NCI-H774 (cell line): ENCODE measurements at regions not wholly inside any gene's neighbourhood (a gene's known extent, or its start where the extent isn't known, plus 50 kb on each side); places are given as distances from the start of the nearest gene placed in this dataset.
"Not testable (repeated sequence)": the region's sequence is repeated elsewhere in the genome, so short reads cannot be mapped to it uniquely, and the experiment has no call there.

Source experiments
- DNase-seq: peaks from one replicate; lab custom pipeline; 2025; lab: John Stamatoyannopoulos, UW

GRCh38 chr2:59875836-59876235 is 677.6 kb downstream of the BCL11A start:
- no peak for DNase-seq

GRCh38 chr2:59874971-59875755 is 678.3 kb downstream of the BCL11A start:
- DNase-seq, result no peak

DNA sequence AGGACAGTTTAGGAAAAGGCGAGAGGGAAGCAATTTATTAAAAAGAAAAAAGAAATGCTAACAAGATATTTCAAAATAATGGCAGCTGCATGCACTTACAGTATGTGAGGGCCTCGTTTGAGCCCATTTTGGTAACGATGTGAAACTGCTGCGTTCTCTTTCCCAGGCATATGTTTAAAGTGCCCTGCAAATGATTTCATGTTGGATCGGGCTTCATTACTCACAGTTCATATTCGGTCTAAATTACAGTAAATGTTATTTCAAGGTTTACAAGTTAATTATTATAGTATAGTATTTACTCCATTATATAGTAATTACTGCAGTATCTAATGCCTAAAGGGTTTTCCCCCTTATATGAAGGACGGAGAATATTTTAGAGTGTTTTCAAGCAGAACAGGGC is 679.1 kb downstream of the BCL11A start:
- no peak for DNase-seq

DNA sequence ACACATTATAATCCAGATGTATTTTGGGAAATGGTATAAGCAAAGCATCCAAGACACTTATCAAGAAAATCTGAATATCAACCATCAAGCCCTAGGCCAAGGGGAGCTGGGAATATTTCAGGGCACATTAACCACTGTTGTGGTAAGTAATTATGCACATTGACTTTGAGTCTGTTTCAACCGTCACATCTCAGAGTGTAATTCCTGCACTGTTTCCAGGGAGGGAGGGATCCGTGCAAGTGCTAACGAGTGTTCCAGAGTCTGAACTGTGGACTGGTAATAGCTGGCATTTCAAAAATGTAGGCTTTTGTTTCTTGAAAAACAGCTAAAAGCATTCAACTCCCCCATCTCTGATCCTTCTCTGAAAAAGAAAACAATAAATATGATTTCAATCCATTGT is 681.6 kb downstream of the BCL11A start:
- no peak for DNase-seq

- no peak for DNase-seq
These were observed 684.5 kb downstream of the BCL11A start for GRCh38 chr2:59868981-59869380.

GRCh38 chr2:59866436-59866835 is 687.0 kb downstream of the BCL11A start:
- no peak for DNase-seq

GRCh38 chr2:59858540-59858939 is 694.9 kb downstream of the BCL11A start:
- DNase-seq, result no peak

- DNase-seq, result no peak
These were observed 696.3 kb downstream of the BCL11A start for GRCh38 chr2:59857109-59857508.

- DNase-seq, result no peak
These were observed 697.1 kb downstream of the BCL11A start for GRCh38 chr2:59856391-59856790.

DNA sequence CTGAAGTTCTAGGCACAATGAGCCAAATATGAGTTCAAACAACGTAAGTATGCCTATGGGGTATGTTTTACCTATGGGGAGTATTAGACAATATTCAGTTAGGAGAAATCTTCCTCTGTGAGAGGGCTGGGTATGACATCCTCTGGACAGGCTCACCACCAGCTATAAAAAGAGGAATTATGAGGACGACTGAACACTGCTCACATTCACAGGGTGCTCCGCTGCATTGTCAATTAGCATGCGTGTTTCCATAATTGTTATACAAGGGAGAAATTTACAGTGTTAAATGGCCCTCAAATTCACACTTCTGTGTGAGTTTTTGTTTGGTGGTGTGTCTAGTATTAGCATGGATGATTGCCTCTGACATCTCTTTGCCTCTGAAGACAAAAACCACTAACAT is 700.4 kb downstream of the BCL11A start:
- no peak for DNase-seq

DNA sequence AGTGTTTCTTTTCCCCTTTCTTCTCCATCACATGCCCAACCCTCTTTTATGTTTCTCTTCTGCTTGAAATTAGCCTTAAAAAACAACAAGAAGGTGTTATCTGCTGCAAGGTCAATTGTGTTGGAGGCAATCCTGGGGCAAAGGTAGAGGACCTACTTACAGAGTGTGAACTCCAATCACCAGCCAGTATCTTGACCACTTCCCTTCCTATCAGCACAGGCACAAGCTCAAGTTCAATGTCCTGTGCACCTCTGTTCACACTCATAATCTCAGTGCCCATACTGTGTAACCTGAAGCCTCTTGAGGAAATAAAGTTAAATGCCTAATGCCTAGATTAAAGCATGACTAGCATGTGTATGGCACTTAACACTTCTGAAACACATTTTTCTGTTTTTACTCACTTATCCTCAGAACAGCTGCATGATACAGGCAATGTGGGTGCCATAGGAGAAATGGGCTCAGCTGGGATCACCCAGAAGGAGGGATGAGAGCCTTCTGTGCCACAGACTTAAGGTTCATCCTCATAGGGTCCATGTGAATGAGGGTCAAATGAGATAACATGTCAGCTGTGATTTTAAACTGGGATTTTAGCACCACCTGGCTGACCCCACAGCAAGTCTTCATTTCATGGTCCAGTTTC is 701.5 kb downstream of the BCL11A start:
- no peak for DNase-seq

GRCh38 chr2:59850554-59850953 is 702.9 kb downstream of the BCL11A start:
- no peak for DNase-seq

- no peak for DNase-seq
These were observed 719.5 kb downstream of the BCL11A start for GRCh38 chr2:59833941-59834340.

GRCh38 chr2:59830601-59831000 is 722.9 kb downstream of the BCL11A start:
- no peak for DNase-seq

- no peak for DNase-seq
These were observed 725.8 kb downstream of the BCL11A start for GRCh38 chr2:59827677-59828076.

DNA sequence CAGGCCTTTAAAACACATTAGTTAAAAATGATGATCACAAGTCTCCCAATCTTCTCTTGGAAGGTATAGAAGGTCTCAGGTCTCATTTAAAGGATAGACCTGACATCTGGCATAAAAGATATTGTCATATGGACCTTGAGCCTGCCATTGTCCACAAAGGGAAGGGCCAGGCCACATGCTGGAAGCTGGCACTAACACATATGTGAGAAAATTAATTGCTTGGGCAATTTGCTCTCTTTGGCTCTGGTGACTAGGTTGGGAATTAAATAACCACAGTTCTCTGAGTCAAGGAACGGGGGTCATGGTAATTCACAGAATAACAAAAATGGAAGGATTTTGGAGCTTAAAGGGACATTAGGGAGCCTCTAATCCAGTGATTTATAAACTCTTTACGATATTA is 727.3 kb downstream of the BCL11A start:
- no peak for DNase-seq

DNA sequence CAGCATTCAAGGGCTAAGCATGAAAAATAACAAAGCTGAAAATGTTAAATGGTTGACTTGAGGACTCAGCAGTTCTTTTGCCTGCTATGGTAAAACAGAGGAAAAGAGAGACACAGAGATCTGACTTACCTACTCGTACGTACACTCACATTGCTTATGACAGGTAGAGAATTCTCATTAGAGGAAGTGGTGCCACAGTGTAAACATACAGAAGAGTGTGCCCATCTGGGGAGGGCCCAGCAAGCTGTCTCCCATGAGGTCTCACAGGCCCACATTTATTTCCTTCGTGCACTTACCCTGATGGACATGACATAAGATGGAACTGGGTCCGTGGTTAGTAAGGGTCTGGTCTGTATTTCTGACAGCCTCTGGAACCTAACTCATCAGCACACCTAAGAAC is 729.1 kb downstream of the BCL11A start:
- no peak for DNase-seq

- no peak for DNase-seq
These were observed 737.4 kb downstream of the BCL11A start for GRCh38 chr2:59816075-59816474.

GRCh38 chr2:59810283-59810682 is 743.2 kb downstream of the BCL11A start:
- DNase-seq, result not testable (repeated sequence)

DNA sequence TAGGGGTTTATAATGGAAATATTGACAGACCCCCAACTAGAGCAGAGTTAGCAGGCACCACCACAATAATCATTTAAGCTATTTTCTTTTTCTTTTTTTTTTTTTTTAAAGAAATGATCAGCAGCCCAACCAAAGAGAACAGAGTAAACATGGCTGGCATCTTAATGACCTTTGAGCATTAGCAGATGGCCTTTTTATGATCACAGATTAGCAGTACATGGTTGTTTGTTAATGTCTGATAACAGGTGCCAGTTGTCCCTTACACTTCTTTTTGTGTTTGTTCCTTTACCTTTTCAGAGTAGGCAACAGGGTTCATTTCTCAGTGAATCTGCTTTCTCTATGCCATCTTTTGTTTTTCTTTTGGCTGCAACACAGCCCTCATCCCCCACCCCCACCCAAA is 747.0 kb downstream of the BCL11A start:
- peak; percentile 39 for DNase-seq

- no peak for DNase-seq
These were observed 748.7 kb downstream of the BCL11A start for GRCh38 chr2:59804732-59805131.

GRCh38 chr2:59803586-59803985 is 749.9 kb downstream of the BCL11A start:
- DNase-seq, result no peak

DNA sequence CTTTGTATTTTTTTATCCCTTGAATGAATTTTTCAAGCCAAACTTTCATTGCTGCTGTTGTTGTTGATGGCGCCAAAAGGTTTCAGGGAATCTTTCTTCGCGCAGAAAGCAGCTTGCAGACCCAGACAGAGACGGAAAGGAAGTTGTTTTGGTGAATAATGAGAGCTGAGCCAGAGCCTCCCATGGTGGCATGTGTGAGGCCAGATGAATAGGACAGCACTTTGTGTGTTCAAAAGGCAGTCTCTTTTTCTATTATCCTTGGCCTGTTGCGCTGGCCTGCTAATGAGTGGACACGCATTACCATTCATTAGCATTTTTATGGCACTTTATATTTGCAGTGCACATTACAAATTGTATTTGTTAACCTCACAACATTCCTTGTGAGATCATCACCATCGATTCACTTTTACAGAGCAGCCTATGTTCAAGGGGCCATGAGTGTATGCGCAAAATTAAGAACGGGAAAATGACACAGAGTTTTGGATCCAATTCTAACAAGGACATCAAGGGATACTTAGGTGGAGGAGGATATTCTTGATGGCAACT is 754.7 kb downstream of the BCL11A start:
- DNase-seq, result no peak
